Panc1 (cell line): ENCODE measurements at regions not wholly inside any gene's neighbourhood (a gene's known extent, or its start where the extent isn't known, plus 50 kb on each side); places are given as distances from the start of the nearest gene placed in this dataset.

Experiments used
- ATAC-seq: fragments of 200-7000 bp; cut with Tn5 transposase; 2 replicates; pipeline ENCODE4 v1.9.1; 2020; ENCODE audit warnings: mild to moderate bottlenecking, moderate library complexity
- BruUV-seq: library from RNA; stranded (reverse); fragments of 400-500 nt; replicated peaks from 2 replicates; lab custom pipeline; 2021; lab: Mats Ljungman, UMichigan
- CTCF ChIA-PET: fragments of 300-600 bp; sonication (Branson Sonifier 250); formaldehyde crosslinking; loops from one replicate; lab custom pipeline; 2022; ENCODE audit warnings: antibody characterized with exemption; lab: Charles Lee
- POLR2A ChIA-PET: fragments of 300-600 bp; sonication (Branson Sonifier 250); formaldehyde crosslinking; loops from one replicate; lab custom pipeline; 2022; ENCODE audit warnings: antibody characterized with exemption; lab: Charles Lee
- DNase-seq: peaks from one replicate; pipeline ENCODE4 v3.0.0-alpha.2; 2010; ENCODE audit warnings: low read depth, low spot score
- H3K27ac ChIP-seq: 2 replicates; pipeline ENCODE4 v1.5.1; 2011; ENCODE audit warnings: mild to moderate bottlenecking, low read length, inconsistent platforms
- H3K27me3 ChIP-seq: fragments of 200-500 bp; sonication (Bioruptor generic); 2 replicates; pipeline ENCODE4 v1.6.0; 2014; ENCODE audit warnings: low read length, inconsistent platforms; ENCODE audit not compliant: control insufficient read depth, insufficient read depth
- H3K36me3 ChIP-seq: fragments of 200-500 bp; sonication (Bioruptor generic); 2 replicates; pipeline ENCODE4 v1.5.1; 2014; ENCODE audit warnings: inconsistent platforms, mild to moderate bottlenecking, low read length, moderate library complexity; ENCODE audit not compliant: control insufficient read depth, insufficient read depth
- H3K4me1 ChIP-seq: 2 replicates; pipeline ENCODE4 v1.5.1; 2011; ENCODE audit warnings: inconsistent platforms, mild to moderate bottlenecking, low read length, moderate library complexity; ENCODE audit not compliant: control insufficient read depth, insufficient read depth
- H3K4me3 ChIP-seq, 2 experiments: 2 replicates each; pipeline ENCODE4 v1.5.1; 2011 to 2012; ENCODE audit warnings: low read depth in 2 of 2, low read length in 2 of 2, mild to moderate bottlenecking in 2 of 2, inconsistent platforms in 1 of 2, moderate library complexity in 1 of 2
- H3K9me3 ChIP-seq: fragments of 200-500 bp; sonication (Bioruptor generic); 2 replicates; pipeline ENCODE4 v1.5.1; 2014; ENCODE audit warnings: low read depth, mild to moderate bottlenecking, inconsistent platforms, low read length, moderate library complexity; ENCODE audit not compliant: control insufficient read depth, insufficient read depth
- POLR2AphosphoS5 ChIP-seq: IDR thresholded peaks from 2 replicates; pipeline ENCODE4 v1.6.1; 2012; ENCODE audit warnings: mild to moderate bottlenecking, low read depth, low read length, moderate library complexity
- SIN3A ChIP-seq: IDR thresholded peaks from 2 replicates; pipeline ENCODE4 v1.6.1; 2012; ENCODE audit warnings: low read depth, mild to moderate bottlenecking, low read length, moderate library complexity, borderline replicate concordance; ENCODE audit not compliant: insufficient read depth
- TCF7L2 ChIP-seq: IDR thresholded peaks from 2 replicates; pipeline ENCODE4 v1.6.1; 2011; ENCODE audit warnings: mild to moderate bottlenecking, low read depth, low read length, inconsistent platforms
- in situ Hi-C: cut with HindIII; loops from 2 replicates; pipeline ENCODE4 v1.10.0; 2016; ENCODE audit warnings: low sequenced_read_pairs, low pct_unique_long_range_greater_than_20kb
- intact Hi-C: fragments of 100-400 bp; cut with micrococcal nuclease; formaldehyde crosslinking; loops from one replicate; pipeline ENCODE4 v1.10.0; 2022; ENCODE audit not compliant: unreplicated experiment
- TF ChIP-seq, protein P1 (sequence below): fragments of 450-650 bp; IDR thresholded peaks from 2 replicates; pipeline ENCODE4 v1.5.1; 2017; ENCODE audit warnings: mild to moderate bottlenecking
- TF ChIP-seq, protein P2 (sequence below), 2 experiments: IDR thresholded peaks; 2 replicates each; pipeline ENCODE4 v1.6.1; 2011 to 2012; ENCODE audit warnings: low read depth in 2 of 2, control low read depth in 1 of 2, low read length in 1 of 2, mild to moderate bottlenecking in 1 of 2, moderate library complexity in 1 of 2; ENCODE audit not compliant: insufficient read depth in 1 of 2

DNA sequence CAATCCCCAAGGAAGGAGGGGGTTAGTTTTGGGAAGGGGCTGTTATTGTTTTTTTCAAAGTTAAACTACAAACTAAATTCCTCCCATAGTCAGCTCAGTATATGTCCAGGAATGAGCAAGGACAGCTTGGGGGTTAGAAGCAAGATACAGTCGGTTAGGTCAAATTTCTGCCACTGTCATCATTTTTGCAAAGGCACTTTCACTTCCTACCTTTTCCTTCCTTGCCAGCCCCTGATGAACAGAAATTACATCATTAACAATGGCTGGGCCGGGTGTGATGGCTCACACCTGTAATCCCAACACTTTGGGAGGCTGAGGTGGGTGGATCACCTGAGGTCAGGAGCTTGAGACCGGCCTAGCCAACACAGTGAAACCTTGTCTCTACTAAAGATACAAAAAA, 51.5 kb upstream of the HRH2 start:
- no TSS peak for BruUV-seq
- Histone ChIP-seq H3K4me1 (no peaks in the 10 kb centered on the region), H3K27ac (no peak overlapping the region), H3K9me3 (no peaks in the 10 kb centered on the region), H3K4me3 (no peak overlapping the region), H3K27me3 (peaks cover 11% of the 10 kb centered on the region), H3K36me3 (no peaks in the 10 kb centered on the region)
- TF ChIP-seq POLR2AphosphoS5 (no peak), SIN3A (no peak), TCF7L2 (no peak)
- TF ChIP-seq, protein P1, sequence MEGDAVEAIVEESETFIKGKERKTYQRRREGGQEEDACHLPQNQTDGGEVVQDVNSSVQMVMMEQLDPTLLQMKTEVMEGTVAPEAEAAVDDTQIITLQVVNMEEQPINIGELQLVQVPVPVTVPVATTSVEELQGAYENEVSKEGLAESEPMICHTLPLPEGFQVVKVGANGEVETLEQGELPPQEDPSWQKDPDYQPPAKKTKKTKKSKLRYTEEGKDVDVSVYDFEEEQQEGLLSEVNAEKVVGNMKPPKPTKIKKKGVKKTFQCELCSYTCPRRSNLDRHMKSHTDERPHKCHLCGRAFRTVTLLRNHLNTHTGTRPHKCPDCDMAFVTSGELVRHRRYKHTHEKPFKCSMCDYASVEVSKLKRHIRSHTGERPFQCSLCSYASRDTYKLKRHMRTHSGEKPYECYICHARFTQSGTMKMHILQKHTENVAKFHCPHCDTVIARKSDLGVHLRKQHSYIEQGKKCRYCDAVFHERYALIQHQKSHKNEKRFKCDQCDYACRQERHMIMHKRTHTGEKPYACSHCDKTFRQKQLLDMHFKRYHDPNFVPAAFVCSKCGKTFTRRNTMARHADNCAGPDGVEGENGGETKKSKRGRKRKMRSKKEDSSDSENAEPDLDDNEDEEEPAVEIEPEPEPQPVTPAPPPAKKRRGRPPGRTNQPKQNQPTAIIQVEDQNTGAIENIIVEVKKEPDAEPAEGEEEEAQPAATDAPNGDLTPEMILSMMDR, result no peak
- TF ChIP-seq, protein P2, sequence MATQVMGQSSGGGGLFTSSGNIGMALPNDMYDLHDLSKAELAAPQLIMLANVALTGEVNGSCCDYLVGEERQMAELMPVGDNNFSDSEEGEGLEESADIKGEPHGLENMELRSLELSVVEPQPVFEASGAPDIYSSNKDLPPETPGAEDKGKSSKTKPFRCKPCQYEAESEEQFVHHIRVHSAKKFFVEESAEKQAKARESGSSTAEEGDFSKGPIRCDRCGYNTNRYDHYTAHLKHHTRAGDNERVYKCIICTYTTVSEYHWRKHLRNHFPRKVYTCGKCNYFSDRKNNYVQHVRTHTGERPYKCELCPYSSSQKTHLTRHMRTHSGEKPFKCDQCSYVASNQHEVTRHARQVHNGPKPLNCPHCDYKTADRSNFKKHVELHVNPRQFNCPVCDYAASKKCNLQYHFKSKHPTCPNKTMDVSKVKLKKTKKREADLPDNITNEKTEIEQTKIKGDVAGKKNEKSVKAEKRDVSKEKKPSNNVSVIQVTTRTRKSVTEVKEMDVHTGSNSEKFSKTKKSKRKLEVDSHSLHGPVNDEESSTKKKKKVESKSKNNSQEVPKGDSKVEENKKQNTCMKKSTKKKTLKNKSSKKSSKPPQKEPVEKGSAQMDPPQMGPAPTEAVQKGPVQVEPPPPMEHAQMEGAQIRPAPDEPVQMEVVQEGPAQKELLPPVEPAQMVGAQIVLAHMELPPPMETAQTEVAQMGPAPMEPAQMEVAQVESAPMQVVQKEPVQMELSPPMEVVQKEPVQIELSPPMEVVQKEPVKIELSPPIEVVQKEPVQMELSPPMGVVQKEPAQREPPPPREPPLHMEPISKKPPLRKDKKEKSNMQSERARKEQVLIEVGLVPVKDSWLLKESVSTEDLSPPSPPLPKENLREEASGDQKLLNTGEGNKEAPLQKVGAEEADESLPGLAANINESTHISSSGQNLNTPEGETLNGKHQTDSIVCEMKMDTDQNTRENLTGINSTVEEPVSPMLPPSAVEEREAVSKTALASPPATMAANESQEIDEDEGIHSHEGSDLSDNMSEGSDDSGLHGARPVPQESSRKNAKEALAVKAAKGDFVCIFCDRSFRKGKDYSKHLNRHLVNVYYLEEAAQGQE (IDR thresholded peaks at IDR 0.05; ENCODE audit: insufficient read depth in 1 of 2, low read depth in 2 of 2, low read length in 1 of 2), result no peak
- POLR2A ChIA-PET, result no interaction called here
- DNase-seq (no peak), ATAC-seq (no peak)
- CTCF ChIA-PET, result no interaction called here
- intact Hi-C loops (no loop called here), in situ Hi-C loops (no loop called here)
